ENCODE measurements at regions not wholly inside any gene's neighbourhood (a gene's known extent, or its start where the extent isn't known, plus 50 kb on each side); places are given as distances from the start of the nearest gene placed in this dataset.

GRCh38 chr5:30287890-30288289, 905.6 kb upstream of the CDH6 start:
- TF ChIP-seq CTCF (IDR thresholded peaks at IDR 0.05; ENCODE audit: insufficient read depth, low read length) (no peak), POLR2AphosphoS5 (IDR thresholded peaks at IDR 0.05; ENCODE audit: low read depth) (no peak), REST (IDR thresholded peaks at IDR 0.05; ENCODE audit: insufficient replicate concordance, low read depth) (no peak)

Measured in HL-60 (cell line).